Hepatocyte (in vitro differentiated cells): ENCODE measurements at regions not wholly inside any gene's neighbourhood (a gene's known extent, or its start where the extent isn't known, plus 50 kb on each side); places are given as distances from the start of the nearest gene placed in this dataset.

Experiments used
- EZH2 ChIP-seq: fragments of 200-600 bp; sonication (generic); IDR thresholded peaks from 2 replicates; pipeline ENCODE4 v1.6.1; 2016; ENCODE audit warnings: antibody characterized with exemption, mild to moderate bottlenecking, borderline replicate concordance
- EZH2phosphoT487 ChIP-seq: fragments of 200-600 bp; sonication (generic); IDR thresholded peaks from one replicate; pipeline ENCODE4 v1.6.1; 2018; ENCODE audit warnings: antibody characterized with exemption, mild to moderate bottlenecking, low read depth, moderate library complexity; ENCODE audit not compliant: unreplicated experiment, severe bottlenecking
- TF ChIP-seq, protein P1 (sequence below): fragments of 200-600 bp; sonication (generic); IDR thresholded peaks from 2 replicates; pipeline ENCODE4 v1.5.1; 2016; ENCODE audit warnings: antibody characterized with exemption, mild to moderate bottlenecking; ENCODE audit not compliant: poor library complexity

DNA sequence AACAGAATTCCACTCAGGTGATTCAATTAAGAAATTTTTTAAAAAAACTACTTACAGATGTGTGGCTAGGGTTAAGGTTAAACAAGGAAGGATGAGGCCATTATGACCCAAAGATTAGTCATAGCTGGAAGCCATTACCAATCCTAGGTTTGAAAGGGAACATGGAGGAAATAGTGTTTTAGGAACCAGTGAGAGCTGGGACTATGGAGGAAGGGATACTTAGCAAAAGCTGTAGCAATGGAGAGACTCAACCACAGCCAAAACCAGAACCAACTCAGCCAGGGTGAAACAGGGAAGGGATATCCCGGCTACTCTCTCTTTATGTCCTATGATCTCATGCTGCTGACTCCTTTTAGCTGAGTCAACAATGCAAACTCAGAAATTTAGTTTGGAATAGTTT lies 148.6 kb upstream of the CNKSR2 start:
- TF ChIP-seq, protein P1, sequence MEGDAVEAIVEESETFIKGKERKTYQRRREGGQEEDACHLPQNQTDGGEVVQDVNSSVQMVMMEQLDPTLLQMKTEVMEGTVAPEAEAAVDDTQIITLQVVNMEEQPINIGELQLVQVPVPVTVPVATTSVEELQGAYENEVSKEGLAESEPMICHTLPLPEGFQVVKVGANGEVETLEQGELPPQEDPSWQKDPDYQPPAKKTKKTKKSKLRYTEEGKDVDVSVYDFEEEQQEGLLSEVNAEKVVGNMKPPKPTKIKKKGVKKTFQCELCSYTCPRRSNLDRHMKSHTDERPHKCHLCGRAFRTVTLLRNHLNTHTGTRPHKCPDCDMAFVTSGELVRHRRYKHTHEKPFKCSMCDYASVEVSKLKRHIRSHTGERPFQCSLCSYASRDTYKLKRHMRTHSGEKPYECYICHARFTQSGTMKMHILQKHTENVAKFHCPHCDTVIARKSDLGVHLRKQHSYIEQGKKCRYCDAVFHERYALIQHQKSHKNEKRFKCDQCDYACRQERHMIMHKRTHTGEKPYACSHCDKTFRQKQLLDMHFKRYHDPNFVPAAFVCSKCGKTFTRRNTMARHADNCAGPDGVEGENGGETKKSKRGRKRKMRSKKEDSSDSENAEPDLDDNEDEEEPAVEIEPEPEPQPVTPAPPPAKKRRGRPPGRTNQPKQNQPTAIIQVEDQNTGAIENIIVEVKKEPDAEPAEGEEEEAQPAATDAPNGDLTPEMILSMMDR: no peak
- TF ChIP-seq EZH2 (no peak), EZH2phosphoT487 (no peak)
